SK-N-SH (cell line): ENCODE measurements at regions not wholly inside any gene's neighbourhood (a gene's known extent, or its start where the extent isn't known, plus 50 kb on each side); places are given as distances from the start of the nearest gene placed in this dataset.

Experiments
- CHD2 ChIP-seq: fragments of 150-350 bp; IDR thresholded peaks from 2 replicates; pipeline ENCODE4 v1.6.1; 2018; ENCODE audit warnings: low read length; ENCODE audit not compliant: partially characterized antibody
- CTCF ChIP-seq: fragments of 200-600 bp; sonication (generic); IDR thresholded peaks from 2 replicates; pipeline ENCODE4 v1.6.1; 2017; ENCODE audit warnings: antibody characterized with exemption, mild to moderate bottlenecking, moderate library complexity
- ELF1 ChIP-seq: IDR thresholded peaks from 2 replicates; pipeline ENCODE4 v1.4.0; 2012
- EP300 ChIP-seq, 2 experiments: IDR thresholded peaks; 2 replicates each; pipeline versions ENCODE4 v1.4.0 to v1.6.1; 2012; ENCODE audit warnings: borderline replicate concordance in 1 of 2, low read depth in 1 of 2, low read length in 1 of 2
- GABPA ChIP-seq: IDR thresholded peaks from 2 replicates; pipeline ENCODE4 v1.4.0; 2012; ENCODE audit warnings: low read depth, mild to moderate bottlenecking
- MEF2A ChIP-seq: IDR thresholded peaks from 2 replicates; pipeline ENCODE4 v1.4.0; 2012; ENCODE audit warnings: low read depth, borderline replicate concordance
- NFIC ChIP-seq: IDR thresholded peaks from 2 replicates; pipeline ENCODE4 v1.4.0; 2012; ENCODE audit warnings: borderline replicate concordance
- POLR2AphosphoS5 ChIP-seq: IDR thresholded peaks from 2 replicates; pipeline ENCODE4 v1.6.1; 2012; ENCODE audit warnings: low read depth, low read length
- RCOR1 ChIP-seq: fragments of 150-350 bp; IDR thresholded peaks from 2 replicates; pipeline ENCODE4 v1.6.1; 2017; ENCODE audit warnings: antibody characterized with exemption, low read length
- SIN3A ChIP-seq: IDR thresholded peaks from 2 replicates; pipeline ENCODE4 v1.6.1; 2012; ENCODE audit warnings: low read depth, mild to moderate bottlenecking, low read length, moderate library complexity, borderline replicate concordance
- TCF12 ChIP-seq: IDR thresholded peaks from 2 replicates; pipeline ENCODE4 v1.4.0; 2012
- USF1 ChIP-seq: IDR thresholded peaks from 2 replicates; pipeline ENCODE4 v1.4.0; 2012; ENCODE audit warnings: low read depth, borderline replicate concordance
- USF2 ChIP-seq: fragments of 150-350 bp; IDR thresholded peaks from 2 replicates; pipeline ENCODE4 v1.6.1; 2017; ENCODE audit warnings: antibody characterized with exemption, low read length, low read depth, borderline replicate concordance

- TF ChIP-seq GABPA = no peak
- no peak for TF ChIP-seq CTCF
- no peak for TF ChIP-seq EP300 (IDR thresholded peaks at IDR 0.05; ENCODE audit: borderline replicate concordance in 1 of 2, low read depth in 1 of 2, low read length in 1 of 2)
- TF ChIP-seq ELF1 = no peak
- TF ChIP-seq CHD2 = no peak
- no peak for TF ChIP-seq USF2
- TF ChIP-seq POLR2AphosphoS5 = no peak
- no peak for TF ChIP-seq USF1
- TF ChIP-seq SIN3A = no peak
- TF ChIP-seq NFIC = no peak
- no peak for TF ChIP-seq RCOR1
- TF ChIP-seq MEF2A = no peak
- no peak for TF ChIP-seq TCF12
These were observed 225.8 kb upstream of the DAPK1 start for GRCh38 chr9:87271696-87272477.
